PC-9 (cell line): ENCODE measurements at regions not wholly inside any gene's neighbourhood (a gene's known extent, or its start where the extent isn't known, plus 50 kb on each side); places are given as distances from the start of the nearest gene placed in this dataset.

Experiments
- BruUV-seq: library from RNA; stranded (reverse); fragments of 400-500 nt; replicated peaks from 2 replicates; lab custom pipeline; 2021; lab: Mats Ljungman, UMichigan
- CTCF ChIA-PET: fragments of 300-600 bp; sonication (Branson Sonifier 250); formaldehyde crosslinking; loops from one replicate; lab custom pipeline; 2022; ENCODE audit warnings: antibody characterized with exemption; lab: Charles Lee
- POLR2A ChIA-PET: fragments of 300-600 bp; sonication (Branson Sonifier 250); formaldehyde crosslinking; loops from one replicate; lab custom pipeline; 2022; ENCODE audit warnings: antibody characterized with exemption; ENCODE audit not compliant: unreplicated experiment; lab: Charles Lee
- DNase-seq, 2 experiments: peaks; one replicate each; pipeline versions ENCODE4 v3.0.0 to v3.0.0-alpha.2; 2015 to 2022; ENCODE audit warnings: mixed read lengths in 1 of 2
- H2AFZ ChIP-seq: fragments of 200-600 bp; sonication (generic); 2 replicates; pipeline ENCODE4 v1.8.1; 2017; ENCODE audit warnings: antibody characterized with exemption
- H3F3A ChIP-seq: fragments of 200-600 bp; sonication (generic); 2 replicates; pipeline ENCODE4 v1.8.1; 2017; ENCODE audit warnings: antibody characterized with exemption, mild to moderate bottlenecking, low read depth; ENCODE audit not compliant: insufficient read depth
- H3K27ac ChIP-seq: fragments of 200-600 bp; sonication (generic); 2 replicates; pipeline ENCODE4 v1.6.1; 2016; ENCODE audit warnings: mixed run types
- H3K27me3 ChIP-seq: fragments of 200-600 bp; sonication (generic); 2 replicates; pipeline ENCODE4 v1.6.1; 2016; ENCODE audit warnings: low read depth, mixed run types; ENCODE audit not compliant: insufficient read depth
- H3K36me3 ChIP-seq: fragments of 200-600 bp; sonication (generic); 2 replicates; pipeline ENCODE4 v1.6.1; 2016; ENCODE audit warnings: low read depth, mixed run types
- H3K4me1 ChIP-seq: fragments of 200-600 bp; sonication (generic); replicated peaks from 2 replicates; pipeline ENCODE4 v1.6.1; 2016; ENCODE audit warnings: mixed run types; ENCODE audit not compliant: insufficient read depth
- H3K4me2 ChIP-seq: fragments of 200-600 bp; sonication (generic); 2 replicates; pipeline ENCODE4 v1.6.1; 2017; ENCODE audit warnings: mixed run types
- H3K4me3 ChIP-seq: fragments of 200-600 bp; sonication (generic); 2 replicates; pipeline ENCODE4 v1.6.1; 2016; ENCODE audit warnings: mixed run types
- H3K79me2 ChIP-seq: fragments of 200-600 bp; sonication (generic); 2 replicates; pipeline ENCODE4 v1.6.1; 2017; ENCODE audit warnings: low read depth, mixed run types
- H3K9me2 ChIP-seq: fragments of 200-600 bp; sonication (generic); 2 replicates; pipeline ENCODE4 v1.8.1; 2017; ENCODE audit warnings: mild to moderate bottlenecking; ENCODE audit not compliant: insufficient read depth
- H3K9me3 ChIP-seq: fragments of 200-600 bp; sonication (generic); 2 replicates; pipeline ENCODE4 v1.8.1; 2016; ENCODE audit warnings: low read depth; ENCODE audit not compliant: insufficient read depth
- H4K20me1 ChIP-seq: fragments of 200-600 bp; sonication (generic); 2 replicates; pipeline ENCODE4 v1.8.1; 2017; ENCODE audit not compliant: insufficient read depth
- EZH2 ChIP-seq: fragments of 200-600 bp; sonication (generic); IDR thresholded peaks from 2 replicates; pipeline ENCODE4 v1.8.0; 2017; ENCODE audit warnings: antibody characterized with exemption, low read depth
- intact Hi-C: fragments of 100-400 bp; cut with micrococcal nuclease; formaldehyde crosslinking; loops from one replicate; pipeline ENCODE4 v1.10.0; 2022; ENCODE audit not compliant: unreplicated experiment
- TF ChIP-seq, protein P1 (sequence below): fragments of 200-600 bp; sonication (generic); conservative IDR thresholded peaks from 2 replicates; pipeline ENCODE4 v1.6.1; 2017; ENCODE audit warnings: mixed run types, antibody characterized with exemption, mild to moderate bottlenecking, moderate library complexity

DNA sequence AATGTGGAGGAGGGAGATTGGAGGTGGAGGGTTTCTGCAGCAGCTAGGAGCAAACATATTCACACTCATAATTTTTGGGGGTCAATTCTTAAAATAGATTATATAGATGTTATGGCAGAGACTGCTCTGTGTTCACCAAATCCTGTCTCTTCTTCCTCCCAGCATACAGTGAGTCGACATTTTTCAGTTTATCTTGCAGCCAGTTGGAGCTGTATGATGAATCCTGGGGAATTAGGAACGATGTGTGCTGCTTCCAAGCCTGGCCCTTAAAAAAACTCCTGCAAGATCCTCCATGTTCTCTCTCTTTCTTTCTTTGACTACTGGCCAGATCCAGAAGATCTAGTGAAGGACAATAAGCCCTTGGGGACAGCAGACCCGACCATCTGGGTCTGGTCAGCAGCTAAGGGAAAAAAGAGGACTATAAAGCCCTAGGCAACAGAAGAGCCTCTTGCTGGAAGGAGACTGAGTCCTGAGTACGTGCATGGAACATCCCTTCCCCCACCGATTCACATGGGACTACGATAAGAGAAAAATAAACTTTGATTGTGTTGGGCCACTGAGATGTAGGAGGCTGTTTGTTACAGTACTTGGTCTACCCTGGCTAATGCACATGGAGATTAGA is 55.8 kb upstream of the POMP start:
- Histone ChIP-seq H3K4me2 (no peak overlapping the region), H3F3A (no peaks in the 10 kb centered on the region), H2AFZ (no peak overlapping the region), H3K4me1 (no peaks in the 10 kb centered on the region), H3K27me3 (peaks cover 69% of the 10 kb centered on the region), H3K9me3 (no peaks in the 10 kb centered on the region), H3K4me3 (no peak overlapping the region), H3K27ac (no peak overlapping the region), H3K79me2 (no peaks in the 10 kb centered on the region), H3K36me3 (no peaks in the 10 kb centered on the region), H4K20me1 (no peaks in the 10 kb centered on the region), H3K9me2 (no peaks in the 10 kb centered on the region; the same call in 1 of the 2 replicates)
- ChIA-PET POLR2A (no interaction called here), CTCF (no interaction called here)
- intact Hi-C loops = no loop called here
- no TSS peak for BruUV-seq
- TF ChIP-seq, protein P1, sequence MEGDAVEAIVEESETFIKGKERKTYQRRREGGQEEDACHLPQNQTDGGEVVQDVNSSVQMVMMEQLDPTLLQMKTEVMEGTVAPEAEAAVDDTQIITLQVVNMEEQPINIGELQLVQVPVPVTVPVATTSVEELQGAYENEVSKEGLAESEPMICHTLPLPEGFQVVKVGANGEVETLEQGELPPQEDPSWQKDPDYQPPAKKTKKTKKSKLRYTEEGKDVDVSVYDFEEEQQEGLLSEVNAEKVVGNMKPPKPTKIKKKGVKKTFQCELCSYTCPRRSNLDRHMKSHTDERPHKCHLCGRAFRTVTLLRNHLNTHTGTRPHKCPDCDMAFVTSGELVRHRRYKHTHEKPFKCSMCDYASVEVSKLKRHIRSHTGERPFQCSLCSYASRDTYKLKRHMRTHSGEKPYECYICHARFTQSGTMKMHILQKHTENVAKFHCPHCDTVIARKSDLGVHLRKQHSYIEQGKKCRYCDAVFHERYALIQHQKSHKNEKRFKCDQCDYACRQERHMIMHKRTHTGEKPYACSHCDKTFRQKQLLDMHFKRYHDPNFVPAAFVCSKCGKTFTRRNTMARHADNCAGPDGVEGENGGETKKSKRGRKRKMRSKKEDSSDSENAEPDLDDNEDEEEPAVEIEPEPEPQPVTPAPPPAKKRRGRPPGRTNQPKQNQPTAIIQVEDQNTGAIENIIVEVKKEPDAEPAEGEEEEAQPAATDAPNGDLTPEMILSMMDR = no peak
- no peak for TF ChIP-seq EZH2
- no peak for DNase-seq

DNA sequence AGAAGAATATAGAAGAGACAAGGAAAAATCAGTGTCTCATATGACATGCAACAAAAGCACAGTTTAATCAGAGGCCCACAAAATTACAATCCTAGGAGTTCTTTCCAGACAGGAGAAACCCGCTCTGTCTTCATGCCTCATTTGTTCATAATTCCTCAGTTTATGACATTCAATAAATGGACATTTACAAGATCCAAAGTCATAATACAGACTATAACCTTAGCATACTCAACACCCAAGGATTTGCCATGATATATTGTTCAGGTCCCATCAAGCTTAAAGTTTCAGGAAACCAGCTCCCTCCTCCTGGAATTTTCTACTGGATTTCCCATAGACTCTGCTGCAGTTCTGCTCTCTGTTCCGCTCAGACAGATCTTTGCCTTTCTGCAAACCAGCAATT is 56.4 kb upstream of the POMP start:
- BruUV-seq = no TSS peak

DNA sequence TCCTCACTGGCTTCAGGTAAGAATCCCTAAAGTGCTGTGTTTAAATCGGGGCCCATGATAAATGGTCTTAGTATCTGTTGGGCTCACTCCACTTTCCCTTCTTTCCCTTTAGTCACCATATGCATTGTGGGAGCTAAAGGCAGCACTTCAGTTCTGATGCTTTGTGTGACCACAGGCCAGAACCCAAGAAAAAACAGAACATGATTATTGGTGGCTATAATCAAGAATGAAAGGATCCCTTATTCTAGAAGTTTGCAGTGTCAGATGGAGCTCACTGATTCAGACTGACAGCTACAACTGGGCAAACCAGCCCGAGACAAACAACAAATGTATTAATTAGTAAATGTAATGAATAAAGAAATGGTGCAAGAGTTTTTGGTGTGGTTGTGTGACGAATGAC is 57.3 kb upstream of the POMP start:
- Histone ChIP-seq H3K27me3 (peaks cover 69% of the 10 kb centered on the region), H3K9me2 (no peaks in the 10 kb centered on the region; the same call in 1 of the 2 replicates), H3K36me3 (no peaks in the 10 kb centered on the region), H3K79me2 (no peaks in the 10 kb centered on the region), H3K4me2 (no peak overlapping the region), H3K27ac (no peak overlapping the region), H3K9me3 (no peaks in the 10 kb centered on the region), H3F3A (no peaks in the 10 kb centered on the region), H3K4me1 (no peaks in the 10 kb centered on the region), H4K20me1 (no peaks in the 10 kb centered on the region), H3K4me3 (no peak overlapping the region), H2AFZ (no peak overlapping the region)
- TF ChIP-seq, protein P1 = no peak
- TF ChIP-seq EZH2 = no peak
- no peak for DNase-seq
- BruUV-seq = no TSS peak
- ChIA-PET CTCF (no interaction called here), POLR2A (no interaction called here)
- intact Hi-C loops = no loop called here

More for the DNA sequence above, 56.4 kb upstream of the POMP start:
- no peaks in the 10 kb centered on the region for H3K4me1 ChIP-seq
- intact Hi-C loops = no loop called here
- H3K9me2 ChIP-seq = no peaks in the 10 kb centered on the region; the same call in 1 of the 2 replicates
- POLR2A ChIA-PET = no interaction called here
- no peak overlapping the region for H3K4me2 ChIP-seq
- no peak overlapping the region for H2AFZ ChIP-seq
- peaks cover 69% of the 10 kb centered on the region for H3K27me3 ChIP-seq
- no peak for TF ChIP-seq EZH2
- TF ChIP-seq, protein P1 = no peak
- CTCF ChIA-PET = no interaction called here
- H3K9me3 ChIP-seq = no peaks in the 10 kb centered on the region
- DNase-seq = no peak
- H3K27ac ChIP-seq = no peak overlapping the region
- no peaks in the 10 kb centered on the region for H3K79me2 ChIP-seq
- no peaks in the 10 kb centered on the region for H3F3A ChIP-seq
- H3K36me3 ChIP-seq = no peaks in the 10 kb centered on the region
- no peak overlapping the region for H3K4me3 ChIP-seq
- H4K20me1 ChIP-seq = no peaks in the 10 kb centered on the region
